Sigmoid colon (tissue), 4 donors: ENCODE measurements at regions not wholly inside any gene's neighbourhood (a gene's known extent, or its start where the extent isn't known, plus 50 kb on each side); places are given as distances from the start of the nearest gene placed in this dataset.

ENCODE experiments used
- POLR2A ChIP-seq, 2 donors: fragments of 450-650 bp; IDR thresholded peaks; one replicate each; pipeline ENCODE4 v1.6.1; 2016; ENCODE audit warnings: antibody characterized with exemption in 2 of 2, mild to moderate bottlenecking in 2 of 2, moderate library complexity in 2 of 2
- POLR2AphosphoS5 ChIP-seq, 4 donors: sonication (generic); formaldehyde crosslinking; IDR thresholded peaks; one replicate each; pipeline ENCODE4 v1.6.1; 2017; ENCODE audit warnings: antibody characterized with exemption in 4 of 4
- TF ChIP-seq, protein P1 (sequence below), 4 experiments: fragments of 450-650 bp in 3 of 4; fragments of 200-600 bp in 1 of 4; IDR thresholded peaks; one replicate each; pipeline ENCODE4 v1.5.1; 2016 to 2019; ENCODE audit warnings: antibody characterized with exemption in 4 of 4, mild to moderate bottlenecking in 3 of 4, moderate library complexity in 2 of 4

DNA sequence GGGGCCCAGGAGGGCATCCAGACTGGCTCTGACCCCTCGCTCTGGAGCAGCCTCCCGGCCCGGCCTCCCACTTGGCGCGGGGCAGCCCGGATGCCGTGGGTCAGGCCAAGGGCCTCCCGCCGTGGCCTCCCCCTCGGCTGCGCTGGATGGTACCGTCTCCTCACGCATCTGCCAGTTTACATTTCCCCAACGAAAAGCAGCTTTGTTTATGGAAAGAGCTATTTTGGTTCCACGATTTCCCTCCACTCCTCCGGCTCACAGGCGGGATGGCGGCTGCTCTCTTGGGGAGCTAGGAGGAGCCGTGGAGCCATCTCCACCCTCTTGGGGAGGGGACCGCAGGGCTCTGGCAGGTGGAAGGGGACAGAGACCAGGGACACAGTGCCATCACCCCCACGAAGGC is 93.2 kb upstream of the MYL10 start:
- TF ChIP-seq POLR2AphosphoS5 (IDR thresholded peaks at IDR 0.05), result no peak
- TF ChIP-seq, protein P1, sequence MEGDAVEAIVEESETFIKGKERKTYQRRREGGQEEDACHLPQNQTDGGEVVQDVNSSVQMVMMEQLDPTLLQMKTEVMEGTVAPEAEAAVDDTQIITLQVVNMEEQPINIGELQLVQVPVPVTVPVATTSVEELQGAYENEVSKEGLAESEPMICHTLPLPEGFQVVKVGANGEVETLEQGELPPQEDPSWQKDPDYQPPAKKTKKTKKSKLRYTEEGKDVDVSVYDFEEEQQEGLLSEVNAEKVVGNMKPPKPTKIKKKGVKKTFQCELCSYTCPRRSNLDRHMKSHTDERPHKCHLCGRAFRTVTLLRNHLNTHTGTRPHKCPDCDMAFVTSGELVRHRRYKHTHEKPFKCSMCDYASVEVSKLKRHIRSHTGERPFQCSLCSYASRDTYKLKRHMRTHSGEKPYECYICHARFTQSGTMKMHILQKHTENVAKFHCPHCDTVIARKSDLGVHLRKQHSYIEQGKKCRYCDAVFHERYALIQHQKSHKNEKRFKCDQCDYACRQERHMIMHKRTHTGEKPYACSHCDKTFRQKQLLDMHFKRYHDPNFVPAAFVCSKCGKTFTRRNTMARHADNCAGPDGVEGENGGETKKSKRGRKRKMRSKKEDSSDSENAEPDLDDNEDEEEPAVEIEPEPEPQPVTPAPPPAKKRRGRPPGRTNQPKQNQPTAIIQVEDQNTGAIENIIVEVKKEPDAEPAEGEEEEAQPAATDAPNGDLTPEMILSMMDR (IDR thresholded peaks at IDR 0.05), result no peak
- TF ChIP-seq POLR2A (IDR thresholded peaks at IDR 0.05), result no peak
